ENCODE measurements at regions not wholly inside any gene's neighbourhood (a gene's known extent, or its start where the extent isn't known, plus 50 kb on each side); places are given as distances from the start of the nearest gene placed in this dataset.

DNA sequence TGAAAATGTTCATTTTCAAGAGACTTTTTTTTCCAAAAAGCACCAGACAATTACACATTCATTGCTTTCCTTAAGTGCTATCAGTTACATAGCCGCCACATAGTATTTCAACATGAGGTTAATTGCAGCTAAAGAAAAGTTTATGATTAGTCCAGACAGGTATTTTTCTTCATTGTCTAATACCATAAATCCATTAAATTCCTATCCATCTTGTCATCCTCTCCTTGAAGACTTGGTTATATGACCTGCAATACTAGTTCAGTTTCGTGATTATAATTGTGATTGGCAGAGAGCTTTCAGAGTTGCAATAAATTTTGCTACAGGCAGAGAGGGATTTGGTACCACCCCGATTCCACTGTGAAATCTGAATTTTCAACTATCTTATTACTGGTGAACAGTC is 437.7 kb downstream of the GPATCH2 start:
- H3K4me3 ChIP-seq (ENCODE audit: low read depth, low read length): no peak overlapping the region
- no peak for DNase-seq (ENCODE audit: low read depth)
- TF ChIP-seq, protein P1, sequence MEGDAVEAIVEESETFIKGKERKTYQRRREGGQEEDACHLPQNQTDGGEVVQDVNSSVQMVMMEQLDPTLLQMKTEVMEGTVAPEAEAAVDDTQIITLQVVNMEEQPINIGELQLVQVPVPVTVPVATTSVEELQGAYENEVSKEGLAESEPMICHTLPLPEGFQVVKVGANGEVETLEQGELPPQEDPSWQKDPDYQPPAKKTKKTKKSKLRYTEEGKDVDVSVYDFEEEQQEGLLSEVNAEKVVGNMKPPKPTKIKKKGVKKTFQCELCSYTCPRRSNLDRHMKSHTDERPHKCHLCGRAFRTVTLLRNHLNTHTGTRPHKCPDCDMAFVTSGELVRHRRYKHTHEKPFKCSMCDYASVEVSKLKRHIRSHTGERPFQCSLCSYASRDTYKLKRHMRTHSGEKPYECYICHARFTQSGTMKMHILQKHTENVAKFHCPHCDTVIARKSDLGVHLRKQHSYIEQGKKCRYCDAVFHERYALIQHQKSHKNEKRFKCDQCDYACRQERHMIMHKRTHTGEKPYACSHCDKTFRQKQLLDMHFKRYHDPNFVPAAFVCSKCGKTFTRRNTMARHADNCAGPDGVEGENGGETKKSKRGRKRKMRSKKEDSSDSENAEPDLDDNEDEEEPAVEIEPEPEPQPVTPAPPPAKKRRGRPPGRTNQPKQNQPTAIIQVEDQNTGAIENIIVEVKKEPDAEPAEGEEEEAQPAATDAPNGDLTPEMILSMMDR (IDR thresholded peaks at IDR 0.05; ENCODE audit: low read depth, low read length, missing control alignments): no peak

DNA sequence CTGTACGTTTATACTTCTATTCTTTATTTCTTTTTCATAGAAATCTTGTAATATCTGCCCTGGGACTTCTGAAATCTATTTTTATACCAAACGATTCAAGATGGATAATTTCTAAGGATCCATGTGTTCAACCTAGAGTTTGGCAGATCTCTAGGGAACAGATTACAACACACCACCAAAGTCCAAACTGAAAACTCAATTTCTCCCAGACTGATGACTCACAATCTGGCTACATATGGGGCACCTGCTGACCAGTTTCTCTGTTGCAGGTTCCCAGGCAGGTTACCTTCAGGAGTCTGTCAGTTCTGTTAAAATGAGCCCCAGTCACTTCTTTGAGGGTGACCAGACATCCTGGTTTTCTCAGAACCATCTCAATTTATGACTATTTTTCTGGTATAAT is 439.4 kb downstream of the GPATCH2 start:
- no peak for DNase-seq (ENCODE audit: low read depth)
- no peak overlapping the region for H3K4me3 ChIP-seq (ENCODE audit: low read depth, low read length)
- TF ChIP-seq, protein P1 (IDR thresholded peaks at IDR 0.05; ENCODE audit: low read depth, low read length, missing control alignments): no peak

DNA sequence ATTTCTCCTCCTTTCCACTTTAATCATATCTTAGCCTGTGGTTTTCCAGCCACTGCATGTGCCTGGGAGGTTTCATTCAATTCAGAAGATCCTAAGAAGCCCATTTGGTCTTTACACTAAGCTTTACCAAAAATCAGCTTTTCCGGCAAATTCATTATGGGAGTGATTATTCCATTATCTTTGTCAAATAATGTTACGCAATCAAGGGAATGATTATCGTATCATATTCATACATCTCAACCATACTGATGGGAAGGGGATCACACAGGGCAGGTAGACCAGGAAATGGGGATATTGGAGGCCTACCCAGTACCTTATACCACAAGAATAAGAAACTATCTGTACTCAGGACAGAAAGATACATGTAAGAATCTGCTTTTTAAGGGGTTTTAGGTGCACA is 440.5 kb downstream of the GPATCH2 start:
- DNase-seq (ENCODE audit: low read depth): no peak
- H3K4me3 ChIP-seq (ENCODE audit: low read depth, low read length): no peak overlapping the region
- TF ChIP-seq, protein P1 (IDR thresholded peaks at IDR 0.05; ENCODE audit: low read depth, low read length, missing control alignments): no peak

DNA sequence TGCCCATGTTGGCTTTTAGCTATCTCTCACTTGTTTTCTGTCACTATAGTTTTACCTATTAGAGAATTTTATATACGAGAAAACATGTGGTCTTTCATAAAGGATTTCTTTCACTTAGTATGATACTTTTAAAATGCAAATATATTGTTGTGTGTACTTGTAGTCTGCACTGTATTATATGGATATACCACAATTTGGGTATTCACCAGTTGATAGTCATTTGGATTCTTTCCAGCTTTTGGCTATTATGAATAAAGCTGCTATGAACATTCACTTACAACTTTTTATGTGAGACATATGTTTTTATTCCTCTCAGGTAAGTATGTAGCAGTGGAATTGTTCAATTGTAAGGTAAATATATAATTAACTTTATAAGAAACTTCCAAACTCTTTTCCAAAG is 441.5 kb downstream of the GPATCH2 start:
- TF ChIP-seq, protein P1 (IDR thresholded peaks at IDR 0.05; ENCODE audit: low read depth, low read length, missing control alignments): no peak
- H3K4me3 ChIP-seq (ENCODE audit: low read depth, low read length): no peak overlapping the region
- DNase-seq (ENCODE audit: low read depth): no peak

DNA sequence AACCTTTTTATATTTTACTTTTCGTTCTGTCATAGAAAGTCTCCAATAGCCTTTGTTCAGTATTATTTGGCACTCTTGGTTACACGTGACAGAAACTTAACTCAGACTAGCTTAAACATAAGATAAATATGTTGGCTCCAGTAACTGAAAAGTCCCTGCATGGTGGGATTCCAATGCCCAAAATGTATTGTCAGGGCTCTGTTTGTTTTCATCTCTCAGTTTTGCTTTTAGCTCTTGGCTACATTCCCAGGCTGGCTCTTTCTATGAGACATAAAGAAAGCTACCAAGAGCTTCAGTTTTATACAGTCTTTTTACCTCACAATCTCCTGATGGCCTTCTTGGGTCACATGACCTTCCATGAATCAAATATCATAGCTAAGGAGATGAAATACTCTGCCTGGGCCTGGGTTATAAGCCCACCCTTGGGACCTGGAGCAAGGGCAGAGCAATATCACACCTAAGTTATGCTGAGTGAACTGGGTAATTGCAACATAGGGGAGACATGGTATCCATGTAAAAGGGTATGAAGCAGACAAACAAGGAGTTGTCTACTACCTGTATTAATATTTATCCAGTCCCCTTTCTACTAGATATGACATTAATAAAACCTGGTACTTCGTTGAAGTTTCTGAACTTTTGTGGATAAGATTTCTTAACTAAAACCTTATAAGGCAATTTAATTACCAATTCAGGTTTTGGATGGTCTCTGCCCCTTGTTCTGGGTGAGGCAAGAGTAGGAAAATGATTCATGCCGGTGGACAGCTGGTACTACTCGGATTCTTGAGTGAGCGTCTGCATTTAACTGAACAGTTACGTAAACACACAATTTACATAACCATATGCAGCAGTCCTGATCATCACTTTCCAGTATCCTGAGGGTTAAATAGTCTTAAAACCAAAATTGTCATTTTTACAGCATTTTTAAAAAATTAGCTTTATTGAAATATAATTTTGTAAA is 442.3 kb downstream of the GPATCH2 start:
- TF ChIP-seq, protein P1 (IDR thresholded peaks at IDR 0.05; ENCODE audit: low read depth, low read length, missing control alignments): no peak
- DNase-seq (ENCODE audit: low read depth): no peak
- H3K4me3 ChIP-seq (ENCODE audit: low read depth, low read length): no peak overlapping the region

DNA sequence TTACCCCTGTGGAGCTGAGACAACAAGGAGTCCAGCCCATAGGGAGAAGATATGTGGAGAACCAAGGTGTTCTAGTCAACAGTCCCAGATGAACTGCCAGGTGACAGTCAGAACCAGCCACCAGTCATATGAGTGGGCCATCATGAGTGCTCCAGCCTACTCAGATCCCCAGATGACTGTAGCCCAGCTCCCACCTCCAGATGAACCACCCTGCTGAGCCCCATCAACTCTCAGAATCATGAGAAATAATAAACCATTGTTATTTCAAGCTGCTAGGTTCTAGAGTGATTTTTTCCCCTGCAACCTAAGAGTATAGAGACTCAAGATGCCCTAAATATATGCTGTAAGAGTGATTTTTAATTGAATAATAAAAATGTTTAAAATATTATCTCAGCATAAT is 444.2 kb downstream of the GPATCH2 start:
- TF ChIP-seq, protein P1 (IDR thresholded peaks at IDR 0.05; ENCODE audit: low read depth, low read length, missing control alignments): no peak
- no peak overlapping the region for H3K4me3 ChIP-seq (ENCODE audit: low read depth, low read length)
- DNase-seq (ENCODE audit: low read depth): no peak

DNA sequence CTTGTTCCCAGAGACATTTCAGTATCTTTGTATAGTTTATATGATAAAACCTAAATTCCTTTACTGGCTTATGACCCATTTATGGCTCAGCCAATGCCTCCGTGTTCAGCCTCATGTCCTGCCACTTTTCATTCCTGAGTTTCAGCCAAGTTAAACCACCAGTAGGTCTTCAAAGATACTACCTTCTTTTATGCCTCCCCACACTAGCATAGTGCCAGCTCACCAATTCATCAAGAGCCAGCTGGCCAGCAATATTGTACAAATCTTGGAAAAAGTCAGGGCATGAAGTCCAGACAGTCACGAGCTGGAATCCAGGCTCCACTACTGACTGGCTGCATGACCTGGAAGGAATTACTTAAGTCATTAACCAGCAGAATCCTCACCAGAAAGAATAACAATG is 446.0 kb downstream of the GPATCH2 start:
- no peak overlapping the region for H3K4me3 ChIP-seq (ENCODE audit: low read depth, low read length)
- TF ChIP-seq, protein P1 (IDR thresholded peaks at IDR 0.05; ENCODE audit: low read depth, low read length, missing control alignments): no peak
- no peak for DNase-seq (ENCODE audit: low read depth)

Measured in GM12864 (cell line).